Uterus (tissue), 3 donors: ENCODE measurements at regions not wholly inside any gene's neighbourhood (a gene's known extent, or its start where the extent isn't known, plus 50 kb on each side); places are given as distances from the start of the nearest gene placed in this dataset.

ENCODE experiments used
- DNase-seq, 2 donors: peaks; one replicate each; pipeline ENCODE4 v3.0.0-alpha.2; 2019 to 2020
- H3K27ac ChIP-seq, 2 donors: fragments of 200-600 bp; sonication (generic); 1 replicate in 1 of 2; 2 replicates in 1 of 2; pipeline ENCODE4 v1.5.1; 2016 to 2018
- H3K27me3 ChIP-seq, 2 donors: fragments of 200-600 bp; sonication (generic); one replicate each; pipeline ENCODE4 v1.5.1; 2018 to 2019; ENCODE audit warnings: control low read depth in 1 of 2
- H3K36me3 ChIP-seq, 2 donors: fragments of 200-600 bp; sonication (generic); one replicate each; pipeline ENCODE4 v1.5.1; 2019; ENCODE audit warnings: control low read depth in 1 of 2
- H3K4me1 ChIP-seq, 2 donors: fragments of 200-600 bp; sonication (generic); one replicate each; pipeline ENCODE4 v1.5.1; 2018 to 2019; ENCODE audit warnings: control low read depth in 1 of 2
- H3K4me3 ChIP-seq, 2 donors: fragments of 200-600 bp; sonication (generic); 1 replicate in 1 of 2; 2 replicates in 1 of 2; pipeline ENCODE4 v1.5.1; 2018 to 2019; ENCODE audit warnings: mild to moderate bottlenecking in 1 of 2
- H3K9me3 ChIP-seq, 2 donors: fragments of 200-600 bp; sonication (generic); one replicate each; pipeline ENCODE4 v1.5.1; 2019; ENCODE audit warnings: control low read depth in 1 of 2
- CTCF ChIP-seq, 4 experiments: fragments of 200-600 bp in 2 of 4; fragments of 450-650 bp in 2 of 4; sonication (generic) in 2 of 4; IDR thresholded peaks; one replicate each; pipeline ENCODE4 v1.5.1; 2016 to 2019; ENCODE audit warnings: antibody characterized with exemption in 4 of 4, mild to moderate bottlenecking in 2 of 4, moderate library complexity in 1 of 4
- POLR2A ChIP-seq, 2 donors: fragments of 450-650 bp; IDR thresholded peaks; one replicate each; pipeline ENCODE4 v1.6.1; 2016; ENCODE audit warnings: antibody characterized with exemption in 2 of 2, mild to moderate bottlenecking in 1 of 2, moderate library complexity in 1 of 2
- intact Hi-C: fragments of 100-400 bp; cut with DNase I; formaldehyde crosslinking; loops from one replicate; pipeline ENCODE4 v1.15.1; 2023; ENCODE audit warnings: low total_unique reads
- donor health status: DM: yes; HTN: yes; CAD: no.

DNA sequence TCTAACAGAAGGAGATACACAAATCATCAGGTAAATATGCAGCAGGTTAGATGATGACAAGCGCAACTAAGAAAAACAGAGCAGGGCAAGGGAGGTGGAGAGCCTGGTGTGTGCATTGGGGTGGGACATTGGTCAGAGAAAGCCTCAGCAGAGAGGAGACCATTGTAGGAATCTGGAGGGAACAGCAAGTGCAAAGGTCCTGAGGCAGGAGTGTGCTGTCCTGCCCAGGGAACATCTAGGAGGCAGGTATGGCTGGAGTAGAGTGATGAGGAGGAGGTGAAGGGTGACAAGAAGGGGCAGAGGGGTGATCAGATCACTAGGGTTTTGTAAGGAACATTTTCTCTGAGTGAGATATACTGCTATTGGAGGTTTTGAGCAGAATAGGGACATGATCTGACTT lies 90.1 kb downstream of the NCR2 start:
- peaks cover 0 to 5% of the 10 kb centered on the region in 2 donors for H3K4me1 ChIP-seq
- TF ChIP-seq CTCF (IDR thresholded peaks at IDR 0.05) (no peak), POLR2A (IDR thresholded peaks at IDR 0.05) (no peak)
- no peaks in the 10 kb centered on the region for H3K36me3 ChIP-seq
- no peaks in the 10 kb centered on the region for H3K9me3 ChIP-seq
- DNase-seq = no peak
- no peaks in the 10 kb centered on the region for H3K27me3 ChIP-seq
- H3K4me3 ChIP-seq = no peak overlapping the region
- no peak overlapping the region for H3K27ac ChIP-seq
- intact Hi-C loops = no loop called here

DNA sequence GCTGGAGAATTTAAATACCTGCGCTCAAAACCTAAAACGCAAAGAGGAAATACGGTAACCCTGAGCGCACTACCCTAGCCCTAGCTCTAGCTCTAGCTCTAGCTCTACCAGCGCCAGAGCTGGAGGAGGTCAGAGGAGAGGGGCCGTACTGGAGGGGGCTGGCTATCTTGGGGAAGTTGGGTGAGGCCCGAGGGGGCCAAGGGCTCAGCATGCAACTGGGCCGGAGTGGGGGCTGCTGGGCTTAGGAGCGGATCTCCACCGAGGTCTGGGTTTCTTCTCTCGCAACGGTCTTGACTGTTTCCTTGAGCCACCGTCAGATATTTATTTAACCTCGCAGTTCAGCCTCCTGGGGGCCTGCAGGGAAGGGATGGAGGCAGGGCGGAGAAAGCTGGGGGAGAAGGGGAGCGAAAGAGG lies 91.0 kb downstream of the NCR2 start:
- Histone ChIP-seq H3K27ac (peak overlapping the region; percentile 20 to 90), H3K9me3 (no peaks in the 10 kb centered on the region)
- DNase-seq = no peak

GRCh38 chr6:41426888-41427641 lies 91.7 kb downstream of the NCR2 start:
- DNase-seq = no peak

More for the DNA sequence above, 91.0 kb downstream of the NCR2 start:
- H3K4me1 ChIP-seq = peaks cover 0 to 5% of the 10 kb centered on the region in 2 donors
- intact Hi-C loops = no loop called here
- H3K27me3 ChIP-seq = no peaks in the 10 kb centered on the region
- TF ChIP-seq CTCF (IDR thresholded peaks at IDR 0.05) (no peak), POLR2A (IDR thresholded peaks at IDR 0.05) (no peak)
- no peak overlapping the region for H3K4me3 ChIP-seq
- H3K36me3 ChIP-seq = no peaks in the 10 kb centered on the region

DNA sequence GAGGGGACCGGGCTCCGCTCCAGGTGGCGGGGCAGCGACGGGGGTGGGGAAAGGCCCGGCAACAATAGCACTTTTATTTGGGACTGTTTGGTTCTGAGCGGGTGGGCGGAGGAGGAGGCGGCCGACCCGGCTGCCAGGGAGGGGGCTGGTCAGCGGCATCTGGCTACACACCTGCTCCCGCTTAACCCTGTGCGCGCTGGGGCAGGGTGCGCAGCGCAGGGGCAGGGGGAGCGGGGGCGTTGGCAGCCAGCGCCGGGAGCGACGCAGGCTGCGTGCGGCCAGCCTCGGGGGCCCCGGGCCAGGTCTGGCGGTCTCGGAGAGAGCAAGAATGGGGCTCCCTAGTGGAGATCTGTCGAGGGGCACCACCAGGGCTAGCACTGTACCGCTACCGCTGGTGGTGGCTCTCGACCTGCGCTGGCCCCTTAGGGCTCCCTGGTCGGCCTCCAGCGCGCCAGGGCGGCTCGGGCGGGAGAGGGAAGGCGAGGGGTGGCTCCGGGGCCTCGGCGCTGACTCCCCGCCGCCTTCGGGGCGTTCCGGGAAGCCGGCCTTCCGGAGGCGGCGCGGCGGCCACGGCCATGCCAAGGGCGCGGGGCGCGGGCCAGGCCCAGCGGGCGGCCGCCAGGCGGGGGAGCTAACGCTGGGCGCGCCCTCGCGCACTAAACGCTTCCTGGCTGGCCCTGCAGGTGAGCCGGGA lies 92.4 kb downstream of the NCR2 start:
- Histone ChIP-seq H3K4me3 (peak overlapping the region; percentile 23 to 38), H3K36me3 (no peaks in the 10 kb centered on the region), H3K9me3 (no peaks in the 10 kb centered on the region), H3K4me1 (peaks cover 0 to 5% of the 10 kb centered on the region in 2 donors), H3K27ac (peak overlapping the region; percentile 64 to 90), H3K27me3 (no peaks in the 10 kb centered on the region)
- peak; percentile 54 to 69 for DNase-seq
- intact Hi-C loops = no loop called here
- TF ChIP-seq POLR2A (IDR thresholded peaks at IDR 0.05) = peak in 1 of 2 donors; percentile 21
- peak in 3 of 4 experiments; percentile 7 to 40 (median 37) for TF ChIP-seq CTCF (IDR thresholded peaks at IDR 0.05)

More at GRCh38 chr6:41426888-41427641, 91.7 kb downstream of the NCR2 start:
- intact Hi-C loops = no loop called here
- H3K9me3 ChIP-seq = no peaks in the 10 kb centered on the region
- H3K27ac ChIP-seq = peak overlapping the region; percentile 64 to 90
- no peaks in the 10 kb centered on the region for H3K27me3 ChIP-seq
- H3K4me3 ChIP-seq = peak overlapping the region in 1 of 2 donors; percentile 38
- peaks cover 0 to 5% of the 10 kb centered on the region in 2 donors for H3K4me1 ChIP-seq
- H3K36me3 ChIP-seq = no peaks in the 10 kb centered on the region
- TF ChIP-seq CTCF (IDR thresholded peaks at IDR 0.05) (no peak), POLR2A (IDR thresholded peaks at IDR 0.05) (no peak)
